HepG2 (cell line): ENCODE measurements at regions not wholly inside any gene's neighbourhood (a gene's known extent, or its start where the extent isn't known, plus 50 kb on each side); places are given as distances from the start of the nearest gene placed in this dataset.

Source experiments
- ATAC-seq: fragments of 200-7000 bp; cut with Tn5 transposase; 3 replicates; pipeline ENCODE4 v1.9.1; 2020; ENCODE audit warnings: mild to moderate bottlenecking, moderate library complexity
- BruUV-seq: library from RNA; stranded (reverse); fragments of 400-500 nt; replicated peaks from 2 replicates; lab custom pipeline; 2021; lab: Mats Ljungman, UMichigan
- CTCF ChIA-PET: fragments of 300-600 bp; formaldehyde crosslinking; extraction: SDS; loops from one replicate; lab custom pipeline; 2021; ENCODE audit warnings: low total read pairs, inconsistent platforms, low intra/inter-chr PET ratio; lab: Yijun Ruan, JAX
- POLR2A ChIA-PET: fragments of 350-600 bp; sonication (Branson Sonifier 250); formaldehyde crosslinking; loops from one replicate; lab custom pipeline; 2020; ENCODE audit warnings: antibody characterized with exemption, inconsistent platforms; lab: Yijun Ruan, JAX
- DNase-seq: peaks from one replicate; pipeline ENCODE4 v3.0.0-alpha.2; 2015; ENCODE audit warnings: low spot score
- FAIRE-seq: peaks from 3 replicates; lab custom pipeline; 2011; peaks lifted over from hg19 to GRCh38; lab: Jason Lieb, UNC
- H2AFZ ChIP-seq: one replicate; pipeline ENCODE4 v1.6.1; 2011; ENCODE audit warnings: low read length, inconsistent platforms
- H3K27ac ChIP-seq: fragments of 300-600 bp; 3 replicates; pipeline ENCODE4 v1.8.0; 2011; ENCODE audit warnings: mixed run types, mild to moderate bottlenecking, mixed read lengths, low read length, inconsistent platforms; ENCODE audit not compliant: insufficient read depth; ENCODE audit errors: extremely low read length
- H3K27me3 ChIP-seq, 2 experiments: fragments of 200-600 bp in 1 of 2; 2 replicates in 1 of 2; 3 replicates in 1 of 2; pipeline versions ENCODE4 v1.6.0 to v1.8.0; 2011; ENCODE audit warnings: low read length in 2 of 2, mild to moderate bottlenecking in 2 of 2, moderate library complexity in 2 of 2, inconsistent platforms in 1 of 2; ENCODE audit not compliant: insufficient read depth in 2 of 2, control insufficient read depth in 1 of 2
- H3K36me3 ChIP-seq, 2 experiments: fragments of 200-600 bp in 1 of 2; replicated peaks in 1 of 2; 2 replicates in 1 of 2; 3 replicates in 1 of 2; pipeline versions ENCODE4 v1.5.1 to v1.8.0; 2011; ENCODE audit warnings: low read length in 2 of 2, inconsistent platforms in 1 of 2; ENCODE audit not compliant: insufficient read depth in 2 of 2, control insufficient read depth in 1 of 2
- H3K4me1 ChIP-seq: 2 replicates; pipeline ENCODE4 v1.5.1; 2012; ENCODE audit warnings: low read length, inconsistent platforms; ENCODE audit not compliant: insufficient read depth
- H3K4me2 ChIP-seq: 2 replicates; pipeline ENCODE4 v1.6.0; 2011; ENCODE audit warnings: low read depth, low read length, inconsistent platforms
- H3K4me3 ChIP-seq, 3 experiments: fragments of 200-600 bp in 1 of 3; sonication (generic), shearing (Covaris generic) in 1 of 3; replicated peaks in 1 of 3; 2 replicates each; pipeline ENCODE4 v1.5.1; 2011 to 2016; ENCODE audit warnings: low read length in 3 of 3, inconsistent platforms in 2 of 3, low read depth in 2 of 3, mild to moderate bottlenecking in 2 of 3, control low read depth in 1 of 3, mixed read lengths in 1 of 3; ENCODE audit not compliant: insufficient read depth in 1 of 3
- H3K79me2 ChIP-seq: one replicate; pipeline ENCODE4 v1.6.1; 2011; ENCODE audit warnings: low read length, inconsistent platforms; ENCODE audit not compliant: insufficient read depth
- H3K9ac ChIP-seq: 2 replicates; pipeline ENCODE4 v1.6.0; 2011; ENCODE audit warnings: mild to moderate bottlenecking, low read depth, low read length, inconsistent platforms; ENCODE audit not compliant: insufficient read depth
- H3K9me3 ChIP-seq: 2 replicates; pipeline ENCODE4 v1.5.1; 2012; ENCODE audit warnings: mild to moderate bottlenecking, low read length
- H4K20me1 ChIP-seq: 2 replicates; pipeline ENCODE4 v1.6.0; 2011; ENCODE audit warnings: inconsistent platforms, mild to moderate bottlenecking, low read length, moderate library complexity; ENCODE audit not compliant: insufficient read depth
- AHR ChIP-seq: IDR thresholded peaks from 2 replicates; pipeline ENCODE4 v1.6.1; 2018; ENCODE audit warnings: missing genetic modification reagents, missing compliant biosample characterization
- CHD2 ChIP-seq: IDR thresholded peaks from 2 replicates; pipeline ENCODE4 v1.6.1; 2011; ENCODE audit warnings: low read depth, low read length, improper control_type of control experiment
- ETS1 ChIP-seq: sonication (generic); formaldehyde crosslinking; IDR thresholded peaks from 2 replicates; pipeline ENCODE4 v1.4.0; 2020; ENCODE audit warnings: missing genetic modification reagents
- HIVEP1 ChIP-seq: sonication (generic); formaldehyde crosslinking; IDR thresholded peaks from 2 replicates; pipeline ENCODE4 v1.4.0; 2020; ENCODE audit warnings: mild to moderate bottlenecking, missing genetic modification reagents
- MEF2D ChIP-seq: sonication (generic); formaldehyde crosslinking; IDR thresholded peaks from 2 replicates; pipeline ENCODE4 v1.5.1; 2020; ENCODE audit warnings: mild to moderate bottlenecking, missing genetic modification reagents
- PBX2 ChIP-seq: IDR thresholded peaks from 2 replicates; pipeline ENCODE4 v1.6.1; 2016; ENCODE audit warnings: control low read depth
- RNF2 ChIP-seq: fragments of 450-650 bp; conservative IDR thresholded peaks from 2 replicates; pipeline ENCODE4 v1.6.1; 2016; ENCODE audit warnings: low read depth
- ZBTB25 ChIP-seq: IDR thresholded peaks from 2 replicates; pipeline ENCODE4 v1.6.1; 2018; ENCODE audit warnings: missing genetic modification reagents
- ZNF24 ChIP-seq: fragments of 450-650 bp; IDR thresholded peaks from 2 replicates; pipeline ENCODE4 v1.6.1; 2017; ENCODE audit warnings: antibody characterized with exemption, mild to moderate bottlenecking
- ZNF331 ChIP-seq: sonication (generic); formaldehyde crosslinking; IDR thresholded peaks from 2 replicates; pipeline ENCODE4 v1.4.0; 2020; ENCODE audit warnings: missing genetic modification reagents
- ZNF337 ChIP-seq: sonication (generic); formaldehyde crosslinking; IDR thresholded peaks from 2 replicates; pipeline ENCODE4 v1.5.1; 2020; ENCODE audit warnings: missing genetic modification reagents, low read depth, mild to moderate bottlenecking, borderline replicate concordance
- ZNF800 ChIP-seq: sonication (generic); formaldehyde crosslinking; IDR thresholded peaks from 2 replicates; pipeline ENCODE4 v1.4.0; 2020; ENCODE audit warnings: missing genetic modification reagents
- WGBS: methylation state at CpG from one replicate; pipeline ENCODE4 v1.1.6; 2017; ENCODE audit warnings: low lambda C conversion rate; 5-methylcytosine and 5-hydroxymethylcytosine counted together
- in situ Hi-C: cut with HindIII; loops from 2 replicates; pipeline ENCODE4 v1.10.0; 2017; ENCODE audit warnings: low pct_unique_long_range_greater_than_20kb; ENCODE audit not compliant: extremely low pct_ligation_motif_present
- intact Hi-C: fragments of 100-400 bp; cut with micrococcal nuclease; formaldehyde crosslinking; loops from one replicate; pipeline ENCODE4 v1.10.0; 2022; ENCODE audit not compliant: unreplicated experiment

- intact Hi-C loops: loop anchor here (2.0 kb wide), 1 partner anchor 61 kb away; no protein-coding TSS in a partner anchor
- CTCF ChIA-PET: no interaction called here
Observed at GRCh38 chr13:109510013-109510412, 276.4 kb downstream of the IRS2 start.

More at GRCh38 chr13:109510013-109510412, 276.4 kb downstream of the IRS2 start:
- WGBS: 21% methylated on average over 3 of the region's 3 CpGs
- no peak overlapping the region for H3K4me3 ChIP-seq
- TF ChIP-seq AHR (no peak), HIVEP1 (CRISPR knock-in tag) (no peak), RNF2 (no peak), CHD2 (no peak), ETS1 (no peak), PBX2 (CRISPR knock-in tag) (no peak), ZNF800 (no peak), ZBTB25 (CRISPR knock-in tag) (no peak), ZNF24 (no peak), MEF2D (CRISPR knock-in tag) (no peak), ZNF331 (CRISPR knock-in tag) (no peak), ZNF337 (CRISPR knock-in tag) (no peak)
- H3K9me3 ChIP-seq: 0 out of 2 replicates have a peak, but pooled peaks cover 10% of the 10 kb centered on the region
- no TSS peak for BruUV-seq
- POLR2A ChIA-PET: no interaction called here
- H3K27ac ChIP-seq: no peak overlapping the region
- FAIRE-seq (no peak), ATAC-seq (no peak), DNase-seq (no peak)
- H3K4me1 ChIP-seq: no peaks in the 10 kb centered on the region
- H3K27me3 ChIP-seq: no peaks in the 10 kb centered on the region
- in situ Hi-C loops: no loop called here
- H4K20me1 ChIP-seq: no peaks in the 10 kb centered on the region
- H3K79me2 ChIP-seq: no peaks in the 10 kb centered on the region
- H3K9ac ChIP-seq: no peak overlapping the region
- no peak overlapping the region for H2AFZ ChIP-seq
- no peak overlapping the region for H3K4me2 ChIP-seq
- H3K36me3 ChIP-seq: no peaks in the 10 kb centered on the region
